ENCODE measurements at regions not wholly inside any gene's neighbourhood (a gene's known extent, or its start where the extent isn't known, plus 50 kb on each side); places are given as distances from the start of the nearest gene placed in this dataset.
"Not testable (repeated sequence)": the region's sequence is repeated elsewhere in the genome, so short reads cannot be mapped to it uniquely, and the experiment has no call there.

DNA sequence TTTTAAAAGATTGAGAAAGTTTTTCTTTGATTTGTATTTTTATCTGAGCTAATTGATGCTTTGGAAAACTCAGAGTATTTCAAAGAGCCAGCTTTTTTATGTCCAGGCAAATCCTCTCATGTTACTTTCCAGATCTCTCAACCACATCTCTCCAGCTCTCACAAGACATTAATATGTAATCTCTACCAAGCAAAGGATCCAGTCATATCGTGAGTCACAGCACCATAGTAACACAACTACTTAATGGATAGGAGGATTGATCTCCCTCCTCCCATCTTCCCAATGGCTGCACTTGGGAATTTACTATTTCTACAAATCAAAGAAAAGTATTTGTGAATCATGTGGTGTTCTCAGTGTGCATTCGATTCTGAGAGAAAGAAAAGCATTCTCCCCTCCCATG is 63.3 kb downstream of the POU4F1 start:
- no peak for DNase-seq

DNA sequence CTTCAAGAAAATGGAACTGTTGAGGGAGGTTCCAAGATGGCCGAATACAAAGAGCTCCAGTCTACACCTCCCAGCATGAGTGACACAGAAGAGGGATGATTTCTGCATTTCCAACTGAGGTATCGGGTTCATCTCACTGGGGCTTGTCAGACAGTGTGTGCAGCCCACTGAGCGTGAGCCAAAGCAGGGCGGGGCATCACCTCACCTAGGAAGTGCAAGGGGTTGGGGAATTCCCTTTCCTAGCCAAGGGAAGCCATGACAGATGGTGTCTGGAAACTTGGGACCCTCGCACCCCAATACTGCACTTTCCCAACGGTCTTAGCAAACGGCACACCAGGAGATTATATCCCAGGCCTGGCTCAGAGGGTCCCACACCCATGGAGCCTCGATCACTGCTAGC is 77.3 kb downstream of the POU4F1 start:
- DNase-seq, result not testable (repeated sequence)

DNA sequence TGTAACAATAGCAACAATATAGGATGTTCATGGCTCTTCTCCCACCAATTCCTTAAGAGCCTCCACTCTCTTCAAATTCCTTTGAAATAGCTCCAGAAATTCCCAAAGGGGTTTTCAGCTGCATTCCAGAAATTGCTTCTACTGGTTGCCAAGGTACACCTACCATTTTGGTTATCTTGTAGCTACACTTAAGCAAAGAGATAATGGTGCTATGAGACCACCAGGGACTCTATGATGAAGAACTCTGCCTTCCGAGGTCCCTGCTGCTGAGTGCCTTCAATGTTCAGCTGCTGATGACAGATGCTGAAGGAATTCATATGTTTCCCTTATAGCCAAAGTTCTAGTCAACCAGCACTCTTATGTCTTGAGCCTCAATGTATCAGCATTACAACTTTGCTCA is 78.4 kb downstream of the POU4F1 start:
- no peak for DNase-seq

DNA sequence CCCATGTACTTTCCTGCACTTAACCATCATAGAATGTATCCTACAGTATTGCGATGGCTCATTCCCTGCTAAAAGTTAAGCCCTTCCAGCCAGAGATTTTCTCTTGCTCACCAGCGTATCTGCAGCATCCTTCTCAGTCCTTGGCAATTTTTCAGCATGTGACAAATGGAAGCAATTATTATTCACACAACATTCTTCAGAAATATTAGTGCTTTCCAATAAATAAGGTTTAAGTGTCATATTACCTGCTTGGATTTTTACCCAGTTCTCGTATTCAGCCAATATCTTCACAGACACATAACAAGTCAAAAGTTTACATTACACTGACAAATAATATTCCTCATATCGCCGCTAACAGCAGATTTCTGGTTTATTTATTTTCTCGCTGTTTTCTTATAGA is 82.3 kb downstream of the POU4F1 start:
- DNase-seq, result no peak

DNA sequence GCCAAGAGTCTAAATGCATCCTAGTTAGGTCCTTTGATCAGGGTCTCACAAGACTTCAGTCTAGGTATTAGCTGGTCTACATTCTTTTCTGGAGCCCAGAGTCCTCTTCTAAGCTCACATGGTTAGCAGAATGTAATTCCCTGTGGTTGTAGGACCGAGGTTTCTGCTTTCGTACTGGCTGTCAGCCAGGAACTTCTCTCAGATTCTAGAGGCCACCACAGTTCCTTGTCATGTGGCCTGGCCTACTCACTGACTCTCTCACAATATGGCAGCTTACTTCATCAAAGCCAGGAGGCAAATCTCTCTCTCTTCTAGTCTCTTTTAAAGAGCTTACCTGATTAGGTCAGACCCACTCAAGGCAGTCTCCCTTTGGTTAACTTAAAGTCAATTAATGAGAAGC is 82.9 kb downstream of the POU4F1 start:
- DNase-seq, result no peak

DNA sequence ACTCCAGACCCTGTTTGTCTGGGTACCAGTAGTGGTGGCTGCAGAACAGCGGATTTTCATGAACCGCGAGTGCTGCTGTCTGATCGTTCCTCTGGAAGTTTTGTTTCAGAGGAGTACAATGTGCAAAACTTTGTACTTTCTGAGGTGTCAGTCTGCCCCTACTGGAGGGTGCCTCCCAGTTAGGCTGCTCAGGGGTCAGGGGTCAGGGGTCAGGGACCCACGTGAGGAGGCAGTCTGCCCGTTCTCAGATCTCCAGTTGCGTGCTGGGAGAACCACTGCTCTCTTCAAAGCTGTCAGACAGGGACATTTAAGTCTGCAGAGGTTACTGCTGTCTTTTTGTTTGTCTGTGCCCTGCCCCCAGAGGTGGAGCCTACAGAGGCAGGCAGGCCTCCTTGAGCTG is 84.9 kb downstream of the POU4F1 start:
- not testable (repeated sequence) for DNase-seq

DNA sequence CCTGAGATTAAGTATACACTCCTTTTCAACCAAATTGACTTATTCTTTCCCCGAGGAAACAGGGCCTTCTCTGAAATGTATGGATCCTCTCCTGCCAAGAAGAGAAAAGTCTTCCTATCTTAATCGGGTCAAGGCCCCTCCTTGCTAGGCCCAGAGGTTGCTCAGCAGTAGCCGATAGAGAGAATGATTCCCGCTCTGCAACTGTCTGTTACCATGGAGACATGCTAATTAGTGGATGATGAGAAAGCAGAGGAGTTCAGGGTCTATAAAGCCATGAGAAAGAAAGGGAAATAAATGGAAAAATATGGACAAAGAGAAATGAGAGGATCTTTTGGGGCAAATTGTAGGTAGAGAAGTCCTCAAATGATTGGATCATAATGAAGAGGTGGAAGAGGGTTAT is 103.5 kb downstream of the POU4F1 start:
- no peak for DNase-seq

DNA sequence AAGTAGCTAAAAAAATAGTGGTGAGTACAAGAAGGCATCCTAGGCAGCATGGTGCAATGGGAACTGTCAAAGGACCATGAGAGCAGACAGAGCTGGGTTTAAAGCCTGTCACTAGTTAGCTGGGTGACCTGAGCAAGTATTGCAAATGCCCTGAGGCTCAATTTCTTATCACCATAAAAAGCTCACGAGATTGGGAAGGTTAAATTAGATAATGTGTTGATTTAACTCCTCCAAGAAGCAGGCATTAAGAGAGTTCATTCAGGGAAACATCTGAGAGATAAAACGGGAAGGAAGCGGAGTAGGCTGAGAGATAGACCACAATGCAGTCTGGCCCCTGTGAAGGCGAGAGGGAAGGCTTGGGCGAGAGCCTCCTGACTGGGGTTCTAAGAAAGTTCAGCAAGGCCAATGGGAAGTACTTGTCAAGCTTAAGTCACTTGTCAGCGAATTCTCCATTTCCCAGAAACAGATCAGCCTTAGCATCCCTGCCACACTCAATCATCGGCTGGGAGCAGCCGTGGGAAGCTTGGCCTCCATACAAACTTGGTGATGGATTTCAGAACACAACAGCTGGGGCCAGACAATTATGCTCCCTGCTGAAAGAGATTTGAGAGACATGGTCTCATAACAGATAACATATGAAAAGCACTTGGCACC is 105.5 kb downstream of the POU4F1 start:
- no peak for DNase-seq

DNA sequence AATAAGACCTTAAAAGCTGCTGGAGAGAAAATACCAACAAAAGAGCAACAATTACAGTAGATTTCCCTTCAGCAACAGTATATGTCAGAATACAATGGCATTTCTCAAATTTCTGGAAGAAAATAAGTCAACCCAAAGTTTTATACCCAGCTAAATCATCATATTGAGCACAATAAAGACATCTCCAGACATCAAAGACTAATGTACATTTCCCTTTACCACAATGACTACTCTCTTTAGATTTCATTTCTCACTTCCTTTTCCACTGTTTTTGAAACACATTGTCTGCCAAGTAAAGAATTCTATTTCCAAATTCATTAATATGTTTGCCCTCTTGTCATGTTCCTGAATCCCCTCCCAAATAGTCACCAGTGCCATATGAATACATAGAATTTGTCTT is 111.4 kb downstream of the POU4F1 start:
- DNase-seq, result no peak

DNA sequence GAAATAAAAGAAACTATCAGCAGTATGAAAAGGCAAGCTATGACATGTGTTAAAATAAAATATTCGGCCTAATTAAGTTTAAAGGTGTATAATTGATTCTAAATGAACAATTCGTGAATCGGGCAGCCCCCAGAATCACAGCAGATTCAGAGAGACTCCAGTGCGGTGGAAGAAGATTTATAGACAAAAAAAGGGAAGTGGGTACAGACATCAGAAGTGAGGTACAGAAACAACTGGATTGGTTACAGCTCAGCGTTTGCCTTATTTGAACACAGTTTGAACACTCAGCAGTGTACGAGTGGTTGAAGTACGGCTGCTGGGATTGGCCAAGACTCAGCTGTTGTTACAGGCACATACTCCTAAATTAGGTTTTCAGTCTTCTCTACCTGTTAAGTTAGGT is 113.1 kb downstream of the POU4F1 start:
- DNase-seq, result not testable (repeated sequence)

DNA sequence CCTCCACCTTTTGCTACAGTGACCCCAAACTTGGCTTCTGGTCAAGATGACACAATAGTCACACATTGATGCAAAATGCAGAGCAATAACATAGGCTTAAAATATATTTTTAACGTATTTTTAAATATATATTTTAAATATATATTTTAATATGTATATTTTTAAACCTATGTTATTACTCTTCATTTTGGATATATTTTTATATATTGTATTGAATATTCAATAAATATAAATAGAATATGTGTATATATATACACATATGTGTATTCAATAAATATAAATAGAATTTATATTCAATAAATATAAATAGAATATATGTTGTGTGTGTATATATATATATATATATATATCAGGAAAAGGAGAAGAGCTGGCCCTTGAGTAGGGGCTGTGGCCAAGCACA is 115.6 kb downstream of the POU4F1 start:
- no peak for DNase-seq

DNA sequence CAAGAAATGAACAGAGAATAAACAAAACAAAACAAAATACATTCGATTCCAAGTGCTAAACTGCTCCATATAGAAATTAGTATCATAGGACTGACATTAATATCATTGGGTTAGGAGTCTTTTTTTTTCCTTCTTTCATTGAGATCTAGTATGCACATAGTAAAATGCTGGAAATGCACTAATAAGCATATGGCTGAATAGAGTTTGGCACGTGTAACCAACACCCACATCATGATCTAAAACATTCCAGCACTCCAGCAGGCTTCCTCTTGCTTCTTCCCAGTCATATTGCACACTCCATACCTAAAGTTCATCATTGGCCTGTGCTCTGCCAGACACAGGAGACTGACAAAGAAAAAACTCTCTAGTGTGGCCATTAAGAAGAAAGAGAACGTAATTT is 117.5 kb downstream of the POU4F1 start:
- DNase-seq, result no peak

DNA sequence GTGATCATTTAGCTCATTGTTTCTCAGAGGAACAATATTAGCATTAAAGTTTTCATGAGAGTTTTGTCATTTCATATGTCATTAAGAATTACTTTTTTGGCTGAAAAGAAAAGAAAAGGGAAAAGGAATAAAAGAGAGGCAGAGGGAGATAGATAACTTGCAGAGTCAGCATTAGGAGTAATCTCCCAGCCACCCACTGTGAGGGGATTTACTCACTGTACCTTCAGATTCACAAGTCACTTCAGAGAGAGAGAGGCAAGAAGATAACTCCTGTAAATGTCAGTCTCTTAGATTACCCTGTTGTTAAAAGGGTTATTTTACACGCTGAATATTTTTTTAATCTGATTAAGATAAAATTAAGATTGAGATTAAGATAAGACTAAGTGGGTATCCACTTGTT is 125.2 kb downstream of the POU4F1 start:
- no peak for DNase-seq

DNA sequence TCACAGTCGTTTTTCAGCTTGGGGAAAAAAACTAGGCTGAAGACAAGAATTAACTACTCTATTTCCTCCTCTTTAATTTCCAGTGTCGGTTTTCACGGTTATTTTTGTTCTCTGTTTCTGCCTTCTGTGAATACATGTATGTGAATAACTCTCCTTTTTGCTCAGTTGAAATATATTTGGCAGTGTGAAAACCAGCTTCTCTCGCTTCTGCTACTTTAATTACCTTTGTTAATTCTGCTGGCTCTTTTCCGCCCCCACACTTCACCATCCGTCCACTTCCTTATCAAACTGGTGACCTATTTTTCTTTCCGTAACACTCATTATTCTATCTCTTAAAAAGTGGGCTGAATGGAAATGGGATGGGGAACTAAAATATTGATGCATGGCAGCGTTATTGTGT is 126.4 kb downstream of the POU4F1 start:
- DNase-seq, result no peak

DNA sequence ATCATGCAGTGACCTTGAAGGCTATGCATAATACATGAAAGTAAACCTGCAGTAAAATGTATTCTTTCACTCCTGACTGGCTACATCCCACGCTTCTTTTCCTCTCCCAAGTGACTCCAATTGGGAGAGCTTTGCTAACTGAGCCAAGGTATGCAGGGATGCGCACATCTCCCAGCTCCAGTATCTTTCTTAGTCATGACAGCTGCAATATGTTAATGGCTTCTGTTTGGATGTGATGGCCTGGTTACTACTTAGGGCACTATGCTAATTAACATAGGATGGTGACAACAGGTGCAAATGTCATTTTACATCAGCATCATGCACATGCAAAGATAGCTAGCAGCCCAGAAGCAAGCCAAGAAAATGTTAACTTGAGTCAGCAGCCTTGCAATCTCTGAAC is 134.7 kb downstream of the POU4F1 start:
- DNase-seq, result no peak

DNA sequence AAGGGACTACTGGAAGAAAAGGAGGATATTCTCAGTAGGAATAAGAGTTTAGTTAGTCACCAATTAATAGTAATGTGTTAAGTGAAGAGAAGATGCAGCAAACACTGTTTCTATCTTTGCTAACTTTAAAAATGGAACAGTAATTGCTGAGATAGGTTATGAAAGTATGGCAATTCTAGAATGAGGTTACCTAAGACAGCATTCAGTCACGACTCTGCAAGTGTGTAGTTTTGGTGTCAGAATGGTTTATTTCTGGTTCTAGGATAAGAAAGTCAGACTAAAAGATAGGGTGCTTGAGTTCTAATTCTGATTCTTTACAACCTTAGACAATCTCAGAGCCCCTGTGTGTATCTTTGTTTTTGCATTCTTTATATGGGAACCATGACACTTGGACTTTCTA is 138.1 kb downstream of the POU4F1 start:
- DNase-seq, result no peak

DNA sequence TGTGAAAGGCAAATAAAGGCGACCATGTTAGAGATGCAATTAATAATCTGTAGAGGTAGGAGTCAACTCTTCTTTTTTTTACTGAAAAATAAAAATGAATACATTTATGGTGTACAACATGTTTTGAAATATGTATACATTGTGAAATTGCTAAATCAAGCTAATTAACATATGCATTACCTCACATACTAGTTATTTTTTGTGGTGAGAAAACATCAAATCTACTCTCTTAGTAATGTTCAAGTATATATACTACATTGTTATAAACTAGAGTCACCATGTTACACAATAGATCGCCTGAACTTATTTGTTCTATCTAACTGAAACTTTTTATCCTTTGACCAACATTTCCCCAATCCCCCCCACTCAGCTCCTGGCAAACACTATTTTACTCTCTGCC is 143.2 kb downstream of the POU4F1 start:
- no peak for DNase-seq

DNA sequence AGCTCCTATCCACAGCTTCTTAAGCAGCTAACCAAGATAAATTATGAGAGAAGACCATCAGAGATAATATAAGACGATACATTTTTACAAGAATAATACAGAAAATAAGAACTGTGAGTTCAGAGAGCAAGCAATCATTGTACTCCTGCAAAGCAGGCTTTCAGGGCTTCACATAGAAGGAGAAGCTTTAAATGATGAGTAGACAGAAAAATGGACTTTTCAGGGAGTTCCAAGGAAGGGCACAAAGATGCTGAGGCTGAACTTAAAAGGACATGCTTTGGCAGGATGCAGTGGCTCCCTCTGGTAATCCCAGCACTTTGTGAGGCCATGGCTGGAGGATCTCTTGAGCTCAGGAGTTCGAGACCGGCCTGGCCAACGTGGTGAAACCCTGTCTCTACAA is 159.5 kb downstream of the POU4F1 start:
- no peak for DNase-seq

DNA sequence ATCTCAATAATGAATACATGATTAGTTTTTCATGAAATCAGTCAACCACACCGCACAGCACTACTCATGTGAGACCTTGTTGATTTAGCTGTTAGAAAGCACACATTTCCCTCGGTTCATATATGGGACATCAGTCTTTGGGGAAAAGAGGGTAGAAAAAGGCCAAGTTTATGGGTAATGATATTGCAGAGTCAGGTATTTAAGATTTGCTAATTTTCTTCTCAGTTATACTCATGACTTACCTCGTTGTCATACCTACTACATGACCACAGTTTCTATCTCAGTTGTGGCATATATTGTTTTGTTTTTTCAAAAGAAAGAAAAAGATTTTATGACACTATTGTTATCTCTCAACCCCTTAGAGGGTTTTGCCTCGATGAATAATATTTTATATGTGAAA is 165.6 kb downstream of the POU4F1 start:
- no peak for DNase-seq

DNA sequence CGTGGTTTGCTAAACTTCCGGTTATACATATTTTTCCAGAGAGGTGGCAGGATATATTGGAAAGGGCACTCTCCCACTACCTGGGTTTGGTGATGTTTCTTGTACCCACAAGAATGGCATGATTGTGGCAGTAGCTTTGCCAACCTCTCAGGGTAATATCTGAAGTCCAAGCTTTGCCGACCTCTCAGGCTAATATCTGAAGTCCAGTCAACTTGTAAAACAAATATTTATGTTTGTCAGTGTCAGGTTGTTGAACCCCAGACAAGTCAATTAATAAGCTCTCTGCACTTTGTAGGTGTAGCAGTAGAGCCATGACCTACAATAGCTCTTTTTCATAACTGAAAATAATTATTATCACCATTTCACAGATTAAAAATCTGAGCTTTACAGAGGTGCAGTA is 167.0 kb downstream of the POU4F1 start:
- no peak for DNase-seq

DNA sequence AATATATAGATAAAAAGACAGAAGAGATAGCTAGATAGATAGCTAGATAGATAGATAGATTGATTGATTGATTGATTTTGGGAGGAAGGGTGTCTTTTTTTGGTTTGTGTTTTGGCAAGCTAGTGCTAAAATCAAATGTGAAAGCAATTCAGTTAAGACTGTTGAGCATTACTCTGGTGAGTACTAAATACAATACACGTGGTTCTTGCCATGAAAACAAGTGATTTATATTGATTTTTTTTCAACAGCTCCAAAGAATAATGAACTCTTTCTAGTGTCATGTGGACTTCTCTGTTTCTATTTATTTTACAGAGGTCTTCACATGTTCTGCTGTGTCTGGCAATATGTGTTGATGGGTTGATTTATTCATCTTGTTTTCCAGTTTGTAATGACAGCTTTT is 172.0 kb downstream of the POU4F1 start:
- no peak for DNase-seq

DNA sequence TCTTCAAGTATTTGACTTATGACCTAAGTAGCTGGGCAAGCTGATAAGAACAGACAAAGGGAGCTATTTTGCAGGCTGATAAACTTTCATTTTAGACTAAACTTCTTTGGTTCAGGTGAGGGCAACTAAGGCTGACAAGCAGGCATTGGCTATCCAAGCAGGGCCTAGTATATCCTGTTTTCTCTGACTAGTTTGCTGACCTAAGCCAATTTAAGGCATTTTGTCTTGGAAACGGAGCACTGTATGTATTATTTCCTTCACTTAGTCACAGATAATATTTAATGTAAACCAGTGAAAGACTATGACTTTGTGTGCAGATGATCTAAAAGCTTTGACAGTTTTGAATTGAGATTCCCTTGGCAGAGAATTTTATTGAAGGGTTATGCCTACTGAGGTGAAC is 172.5 kb downstream of the POU4F1 start:
- no peak for DNase-seq

DNA sequence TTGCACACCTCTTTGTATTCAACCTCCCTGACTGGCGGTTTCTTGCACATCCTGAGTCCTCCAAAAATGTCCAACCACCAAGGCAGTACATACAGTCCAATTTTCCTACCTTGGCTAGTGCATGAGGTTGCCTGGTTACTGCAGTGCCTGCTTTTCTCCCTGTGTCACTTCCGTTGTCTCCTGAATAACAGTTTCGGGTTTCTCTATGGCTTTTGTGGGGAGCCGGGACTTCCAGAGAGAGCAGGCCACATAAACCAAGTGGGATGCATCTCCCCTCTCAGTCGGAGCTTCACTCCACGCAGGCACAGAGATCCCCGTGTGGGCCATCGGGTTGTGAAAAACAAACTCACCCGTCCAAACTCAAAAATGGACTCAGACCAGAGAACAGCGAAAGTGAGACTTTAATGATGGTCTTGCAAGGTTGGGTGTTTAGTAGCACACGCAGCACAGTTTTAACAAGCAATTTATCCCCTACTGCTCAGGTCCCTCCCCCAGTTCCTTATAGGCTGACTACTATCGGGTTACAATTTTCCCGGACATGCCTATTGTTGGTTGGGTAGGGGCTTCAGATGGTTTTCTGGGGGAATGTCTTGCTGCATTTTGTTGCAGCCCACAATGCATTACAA is 173.1 kb downstream of the POU4F1 start:
- DNase-seq, result no peak

DNA sequence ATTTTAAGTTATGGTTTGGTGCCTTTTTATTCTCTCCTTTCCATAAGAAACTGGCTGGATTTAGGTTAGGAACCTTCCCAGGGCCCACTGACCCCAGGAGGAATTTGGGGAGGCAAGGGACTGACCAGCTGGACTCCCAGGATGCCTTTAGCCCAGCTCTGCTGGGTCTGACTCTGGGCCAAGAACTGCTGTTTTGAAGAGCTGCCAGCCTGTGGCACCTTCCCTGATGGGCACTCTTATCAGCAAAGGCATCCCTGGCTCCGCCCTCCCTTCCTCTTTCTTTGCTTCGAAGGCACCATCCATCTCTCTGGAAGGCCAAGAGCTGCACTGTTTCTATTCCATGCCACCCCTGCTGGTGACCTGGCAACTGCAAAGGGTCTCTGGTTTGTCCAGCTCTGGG is 174.7 kb downstream of the POU4F1 start:
- DNase-seq, result no peak

DNA sequence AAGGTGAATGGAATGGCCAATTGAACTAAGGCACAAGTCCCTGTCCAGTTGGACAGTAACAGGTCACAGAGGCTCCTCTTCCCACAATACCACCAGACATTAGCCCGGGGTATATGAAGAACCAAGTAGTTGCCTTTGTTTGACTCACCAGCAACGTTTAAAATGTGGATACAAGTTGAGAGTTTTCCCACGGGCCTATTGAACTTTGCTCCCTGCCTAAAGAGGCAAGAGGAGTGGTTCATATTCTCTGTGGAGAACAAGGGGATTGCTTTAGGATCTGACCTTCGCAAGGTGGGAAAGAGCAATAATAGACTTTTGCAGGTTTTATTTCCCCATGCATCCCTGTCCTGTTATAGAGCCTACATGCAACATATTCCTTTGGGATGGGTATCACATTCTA is 177.2 kb downstream of the POU4F1 start:
- DNase-seq, result no peak
